Endothelial cell of umbilical vein (primary cell): ENCODE measurements at regions not wholly inside any gene's neighbourhood (a gene's known extent, or its start where the extent isn't known, plus 50 kb on each side); places are given as distances from the start of the nearest gene placed in this dataset.

Experiments used
- BruUV-seq: library from RNA; stranded (reverse); fragments of 400-500 nt; replicated peaks from 2 replicates; lab custom pipeline; 2021; lab: Mats Ljungman, UMichigan
- CTCF ChIA-PET: fragments of 300-600, 350-600 bp; sonication (Branson Sonifier 250); formaldehyde crosslinking; loops from one replicate; lab custom pipeline; 2021; ENCODE audit warnings: antibody characterized with exemption, inconsistent platforms; lab: Charles Lee
- POLR2A ChIA-PET: fragments of 300-600, 350-600 bp; sonication (Branson Sonifier 250); formaldehyde crosslinking; loops from one replicate; lab custom pipeline; 2021; ENCODE audit warnings: antibody characterized with exemption, inconsistent platforms; lab: Charles Lee
- DNase-seq: peaks from one replicate; pipeline ENCODE4 v3.0.0-alpha.2; 2011; ENCODE audit warnings: low read depth, low spot score
- FAIRE-seq: peaks from 2 replicates; lab custom pipeline; 2011; peaks lifted over from hg19 to GRCh38; lab: Jason Lieb, UNC
- H2AFZ ChIP-seq: 2 replicates; pipeline ENCODE4 v1.6.0; 2012; ENCODE audit warnings: low read depth, low read length, control low read depth, inconsistent platforms
- H3K27ac ChIP-seq: 2 replicates; pipeline ENCODE4 v1.5.1; 2011; ENCODE audit warnings: low read depth, mild to moderate bottlenecking, control low read depth, low read length, moderate library complexity; ENCODE audit not compliant: insufficient read depth
- H3K27me3 ChIP-seq, 2 experiments: 2 replicates each; pipeline versions ENCODE4 v1.6.0 to v1.6.1; 2011; ENCODE audit warnings: low read length in 2 of 2, mixed read lengths in 1 of 2; ENCODE audit not compliant: control insufficient read depth in 2 of 2, insufficient read depth in 2 of 2
- H3K36me3 ChIP-seq, 2 experiments: 2 replicates in 1 of 2; 3 replicates in 1 of 2; pipeline ENCODE4 v1.5.1; 2011; ENCODE audit warnings: low read length in 2 of 2, mild to moderate bottlenecking in 1 of 2, moderate library complexity in 1 of 2; ENCODE audit not compliant: control insufficient read depth in 2 of 2, insufficient read depth in 2 of 2; ENCODE audit errors: extremely low read depth in 1 of 2
- H3K4me1 ChIP-seq: 3 replicates; pipeline ENCODE4 v1.5.1; 2011; ENCODE audit warnings: mild to moderate bottlenecking, low read length; ENCODE audit not compliant: control insufficient read depth, insufficient read depth; ENCODE audit errors: extremely low read depth
- H3K4me2 ChIP-seq: 2 replicates; pipeline ENCODE4 v1.6.1; 2011; ENCODE audit warnings: low read length, control low read depth, mixed read lengths; ENCODE audit not compliant: insufficient read depth
- H3K4me3 ChIP-seq, 3 experiments: fragments of 200-600 bp in 1 of 3; sonication (generic), shearing (Covaris generic) in 1 of 3; replicated peaks in 1 of 3; 2 replicates each; pipeline ENCODE4 v1.5.1; 2011 to 2016; ENCODE audit warnings: control low read depth in 3 of 3, low read length in 3 of 3, mild to moderate bottlenecking in 2 of 3, inconsistent platforms in 1 of 3, low read depth in 1 of 3, moderate library complexity in 1 of 3; ENCODE audit not compliant: insufficient read depth in 1 of 3
- H3K79me2 ChIP-seq: 2 replicates; pipeline ENCODE4 v1.6.0; 2012; ENCODE audit warnings: low read length, inconsistent platforms; ENCODE audit not compliant: control insufficient read depth, insufficient read depth
- H3K9ac ChIP-seq: replicated peaks from 2 replicates; pipeline ENCODE3; 2011; ENCODE audit warnings: low read length, control low read depth; ENCODE audit not compliant: insufficient read depth; ENCODE audit errors: extremely low read depth
- H3K9me1 ChIP-seq: replicated peaks from 3 replicates; pipeline ENCODE4 v1.6.0; 2011; ENCODE audit warnings: mild to moderate bottlenecking, low read length; ENCODE audit not compliant: control insufficient read depth, insufficient read depth; ENCODE audit errors: extremely low read depth
- H3K9me3 ChIP-seq: replicated peaks from 2 replicates; pipeline ENCODE4 v1.5.1; 2012; ENCODE audit warnings: low read length, inconsistent platforms; ENCODE audit not compliant: control insufficient read depth, insufficient read depth
- H4K20me1 ChIP-seq: replicated peaks from 2 replicates; pipeline ENCODE3; 2011; ENCODE audit warnings: mild to moderate bottlenecking, low read length; ENCODE audit not compliant: control insufficient read depth, insufficient read depth; ENCODE audit errors: extremely low read depth
- EZH2 ChIP-seq: IDR thresholded peaks from 2 replicates; pipeline ENCODE4 v1.6.1; 2012; ENCODE audit warnings: borderline replicate concordance, low read depth, mild to moderate bottlenecking, moderate library complexity, low read length, inconsistent platforms; ENCODE audit not compliant: severe bottlenecking
- FOS ChIP-seq: IDR thresholded peaks from 2 replicates; pipeline ENCODE4 v1.6.1; 2011; ENCODE audit warnings: mild to moderate bottlenecking, low read length, moderate library complexity, borderline replicate concordance; ENCODE audit not compliant: insufficient read depth
- GATA2 ChIP-seq: IDR thresholded peaks from 2 replicates; pipeline ENCODE4 v1.7.0; 2011; ENCODE audit warnings: low read depth, mild to moderate bottlenecking, moderate library complexity, mixed read lengths, low read length; ENCODE audit not compliant: insufficient read length, insufficient read depth
- JUN ChIP-seq: IDR thresholded peaks from 2 replicates; pipeline ENCODE4 v1.6.1; 2011; ENCODE audit warnings: borderline replicate concordance, low read depth; ENCODE audit not compliant: insufficient read length, insufficient read depth
- MYC ChIP-seq: IDR thresholded peaks from one replicate; pipeline ENCODE4 v1.6.1; 2011; ENCODE audit warnings: mild to moderate bottlenecking, low read depth, low read length
- POLR2A ChIP-seq: IDR thresholded peaks from 2 replicates; pipeline ENCODE4 v1.6.1; 2012; ENCODE audit warnings: low read depth, mild to moderate bottlenecking, control low read depth, low read length
- POLR2AphosphoS5 ChIP-seq: IDR thresholded peaks from 2 replicates; pipeline ENCODE4 v1.6.1; 2012; ENCODE audit warnings: low read depth, mild to moderate bottlenecking, control low read depth, low read length, moderate library complexity; ENCODE audit not compliant: insufficient read depth
- dilution Hi-C: fragments of 300-500 bp; cut with MboI; formaldehyde crosslinking; loops from one replicate; pipeline ENCODE4 v1.15.0; 2019; ENCODE audit warnings: low sequenced_read_pairs; ENCODE audit not compliant: extremely low pct_ligation_motif_present
- intact Hi-C: fragments of 100-400 bp; cut with micrococcal nuclease; formaldehyde crosslinking; loops from one replicate; pipeline ENCODE4 v1.10.0; 2022
- TF ChIP-seq, protein P1 (sequence below), 2 donors: IDR thresholded peaks; 1 replicate in 1 of 2; 2 replicates in 1 of 2; pipeline ENCODE4 v1.5.1; 2011; ENCODE audit warnings: low read length in 2 of 2, mild to moderate bottlenecking in 2 of 2, moderate library complexity in 2 of 2, control low read depth in 1 of 2, inconsistent platforms in 1 of 2, low read depth in 1 of 2; ENCODE audit not compliant: insufficient read depth in 1 of 2; ENCODE audit errors: extremely low read depth in 1 of 2

DNA sequence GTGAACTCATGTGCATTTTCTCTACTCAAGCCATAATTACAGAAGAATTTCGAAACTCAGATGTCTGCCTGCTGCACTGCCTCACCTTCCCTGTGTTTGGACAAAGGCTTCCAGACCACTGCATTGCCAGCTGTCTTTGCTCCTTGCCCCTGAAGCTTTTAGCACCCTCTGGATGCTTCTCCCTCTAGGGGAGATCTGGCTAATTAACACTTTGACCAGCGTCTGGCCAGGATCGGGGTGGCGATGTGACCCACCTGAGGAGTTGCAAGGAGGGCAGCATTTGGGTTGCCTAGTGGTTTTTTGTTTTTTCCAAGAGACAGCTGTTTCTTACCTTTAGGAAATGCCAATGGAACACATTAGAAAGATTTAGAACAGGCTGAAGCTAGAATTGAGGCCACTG is 127.7 kb upstream of the ZNF536 start:
- no peak overlapping the region for H3K27ac ChIP-seq
- dilution Hi-C loops, result no loop called here
- no peaks in the 10 kb centered on the region for H3K36me3 ChIP-seq
- H3K4me3 ChIP-seq, result no peak overlapping the region
- FAIRE-seq (no peak), DNase-seq (no peak)
- no peaks in the 10 kb centered on the region for H4K20me1 ChIP-seq
- no TSS peak for BruUV-seq
- H3K9ac ChIP-seq, result no peak overlapping the region
- no peaks in the 10 kb centered on the region for H3K27me3 ChIP-seq
- intact Hi-C loops, result no loop called here
- no peaks in the 10 kb centered on the region for H3K9me3 ChIP-seq
- no peak overlapping the region for H3K4me2 ChIP-seq
- no peaks in the 10 kb centered on the region for H3K79me2 ChIP-seq
- no peaks in the 10 kb centered on the region for H3K4me1 ChIP-seq
- POLR2A ChIA-PET, result no interaction called here
- CTCF ChIA-PET, result no interaction called here
- H2AFZ ChIP-seq, result no peak overlapping the region
- TF ChIP-seq JUN (no peak), FOS (no peak), EZH2 (no peak), GATA2 (no peak)
- H3K9me1 ChIP-seq, result no peaks in the 10 kb centered on the region

DNA sequence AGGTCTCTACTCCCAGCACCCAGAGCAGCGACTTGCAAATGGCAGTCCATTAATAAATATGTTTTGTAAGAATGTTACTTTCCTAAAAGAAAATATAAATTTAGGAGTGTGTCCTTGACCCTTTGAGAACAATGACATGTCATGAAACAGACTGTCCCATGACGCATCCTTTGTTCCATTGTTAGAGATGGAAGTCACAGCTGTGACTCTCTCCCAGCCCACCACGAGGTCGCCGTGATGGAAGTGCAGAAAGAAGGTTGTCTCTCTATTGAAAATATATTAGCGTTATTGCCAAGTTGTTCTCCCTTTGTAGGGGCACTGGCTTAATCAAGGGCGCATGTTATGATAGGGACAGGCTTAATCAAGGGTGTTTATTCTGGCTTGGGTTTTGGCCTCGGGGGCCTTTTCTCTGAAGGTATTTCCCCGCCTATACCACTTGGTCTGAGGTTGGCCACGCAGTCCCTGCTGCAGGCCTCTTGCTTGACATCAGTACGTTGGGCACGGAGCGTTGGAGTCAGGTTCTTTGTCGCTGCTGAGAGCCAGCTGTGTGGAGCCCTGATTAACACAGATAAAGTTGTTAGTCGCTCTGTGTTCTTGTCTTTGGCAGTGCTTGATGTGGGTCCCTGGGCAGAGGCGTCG is 126.7 kb upstream of the ZNF536 start:
- TF ChIP-seq POLR2A (no peak), JUN (no peak), MYC (no peak), GATA2 (no peak), POLR2AphosphoS5 (no peak)
- TF ChIP-seq, protein P1, sequence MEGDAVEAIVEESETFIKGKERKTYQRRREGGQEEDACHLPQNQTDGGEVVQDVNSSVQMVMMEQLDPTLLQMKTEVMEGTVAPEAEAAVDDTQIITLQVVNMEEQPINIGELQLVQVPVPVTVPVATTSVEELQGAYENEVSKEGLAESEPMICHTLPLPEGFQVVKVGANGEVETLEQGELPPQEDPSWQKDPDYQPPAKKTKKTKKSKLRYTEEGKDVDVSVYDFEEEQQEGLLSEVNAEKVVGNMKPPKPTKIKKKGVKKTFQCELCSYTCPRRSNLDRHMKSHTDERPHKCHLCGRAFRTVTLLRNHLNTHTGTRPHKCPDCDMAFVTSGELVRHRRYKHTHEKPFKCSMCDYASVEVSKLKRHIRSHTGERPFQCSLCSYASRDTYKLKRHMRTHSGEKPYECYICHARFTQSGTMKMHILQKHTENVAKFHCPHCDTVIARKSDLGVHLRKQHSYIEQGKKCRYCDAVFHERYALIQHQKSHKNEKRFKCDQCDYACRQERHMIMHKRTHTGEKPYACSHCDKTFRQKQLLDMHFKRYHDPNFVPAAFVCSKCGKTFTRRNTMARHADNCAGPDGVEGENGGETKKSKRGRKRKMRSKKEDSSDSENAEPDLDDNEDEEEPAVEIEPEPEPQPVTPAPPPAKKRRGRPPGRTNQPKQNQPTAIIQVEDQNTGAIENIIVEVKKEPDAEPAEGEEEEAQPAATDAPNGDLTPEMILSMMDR (IDR thresholded peaks at IDR 0.05; ENCODE audit: extremely low read depth in 1 of 2, insufficient read depth in 1 of 2, low read depth in 1 of 2, low read length in 2 of 2), result no peak
- H4K20me1 ChIP-seq, result no peaks in the 10 kb centered on the region
- no peak overlapping the region for H3K27ac ChIP-seq
- H3K27me3 ChIP-seq, result no peaks in the 10 kb centered on the region
- H3K4me3 ChIP-seq, result no peak overlapping the region
- H2AFZ ChIP-seq, result no peak overlapping the region
- H3K36me3 ChIP-seq, result no peaks in the 10 kb centered on the region
- POLR2A ChIA-PET, result no interaction called here
- no TSS peak for BruUV-seq
- CTCF ChIA-PET, result no interaction called here
- intact Hi-C loops (no loop called here), dilution Hi-C loops (no loop called here)
- H3K4me1 ChIP-seq, result no peaks in the 10 kb centered on the region
- FAIRE-seq (no peak), DNase-seq (no peak)
- H3K9ac ChIP-seq, result no peak overlapping the region
- no peaks in the 10 kb centered on the region for H3K9me1 ChIP-seq
- H3K4me2 ChIP-seq, result no peak overlapping the region
- H3K79me2 ChIP-seq, result no peaks in the 10 kb centered on the region
- no peaks in the 10 kb centered on the region for H3K9me3 ChIP-seq
